ENCODE measurements at regions not wholly inside any gene's neighbourhood (a gene's known extent, or its start where the extent isn't known, plus 50 kb on each side); places are given as distances from the start of the nearest gene placed in this dataset.

DNA sequence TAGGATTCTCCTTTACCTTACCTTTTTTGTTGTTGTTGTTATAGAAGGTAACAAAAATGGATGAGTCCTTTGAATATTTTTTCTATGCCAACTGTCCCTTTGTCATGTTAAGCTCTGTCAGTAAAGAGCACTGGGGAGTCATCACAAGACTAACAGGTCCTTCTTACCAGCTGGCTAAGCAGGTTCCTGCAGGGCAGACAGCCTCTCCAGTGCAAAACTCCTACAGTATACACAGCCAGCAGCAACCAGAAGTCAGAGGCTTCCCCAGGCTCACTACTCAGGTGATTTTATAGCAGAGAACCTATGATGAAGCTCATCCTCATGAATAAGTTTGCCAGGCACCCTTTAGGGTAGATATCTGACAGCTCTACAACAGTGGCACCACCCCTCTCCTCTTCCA lies 271.1 kb downstream of the RERGL start:
- TF ChIP-seq, protein P1, sequence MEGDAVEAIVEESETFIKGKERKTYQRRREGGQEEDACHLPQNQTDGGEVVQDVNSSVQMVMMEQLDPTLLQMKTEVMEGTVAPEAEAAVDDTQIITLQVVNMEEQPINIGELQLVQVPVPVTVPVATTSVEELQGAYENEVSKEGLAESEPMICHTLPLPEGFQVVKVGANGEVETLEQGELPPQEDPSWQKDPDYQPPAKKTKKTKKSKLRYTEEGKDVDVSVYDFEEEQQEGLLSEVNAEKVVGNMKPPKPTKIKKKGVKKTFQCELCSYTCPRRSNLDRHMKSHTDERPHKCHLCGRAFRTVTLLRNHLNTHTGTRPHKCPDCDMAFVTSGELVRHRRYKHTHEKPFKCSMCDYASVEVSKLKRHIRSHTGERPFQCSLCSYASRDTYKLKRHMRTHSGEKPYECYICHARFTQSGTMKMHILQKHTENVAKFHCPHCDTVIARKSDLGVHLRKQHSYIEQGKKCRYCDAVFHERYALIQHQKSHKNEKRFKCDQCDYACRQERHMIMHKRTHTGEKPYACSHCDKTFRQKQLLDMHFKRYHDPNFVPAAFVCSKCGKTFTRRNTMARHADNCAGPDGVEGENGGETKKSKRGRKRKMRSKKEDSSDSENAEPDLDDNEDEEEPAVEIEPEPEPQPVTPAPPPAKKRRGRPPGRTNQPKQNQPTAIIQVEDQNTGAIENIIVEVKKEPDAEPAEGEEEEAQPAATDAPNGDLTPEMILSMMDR (IDR thresholded peaks at IDR 0.05), result no peak
- no peak for TF ChIP-seq POLR2AphosphoS5 (IDR thresholded peaks at IDR 0.05)

Data from stomach (tissue), 4 donors.